ENCODE measurements at regions not wholly inside any gene's neighbourhood (a gene's known extent, or its start where the extent isn't known, plus 50 kb on each side); places are given as distances from the start of the nearest gene placed in this dataset.

- no peak overlapping the region for H3K27ac ChIP-seq
Measured at GRCh38 chr14:44420226-44420625, 86.9 kb downstream of the FSCB start.

GRCh38 chr14:44418856-44419255, 88.2 kb downstream of the FSCB start:
- Histone ChIP-seq H3K4me1 (no peaks in the 10 kb centered on the region), H3K27ac (no peak overlapping the region), H3K36me3 (no peaks in the 10 kb centered on the region), H3K9me3 (peaks cover 0 to 26% of the 10 kb centered on the region in 2 donors), H3K4me3 (no peak overlapping the region), H3K27me3 (no peaks in the 10 kb centered on the region)
- no peak for ATAC-seq
- no peak for DNase-seq
- no peak for TF ChIP-seq CTCF (IDR thresholded peaks at IDR 0.05)
- intact Hi-C loops (cut with DNase I), result no loop called here

More at GRCh38 chr14:44420226-44420625, 86.9 kb downstream of the FSCB start:
- Histone ChIP-seq H3K27me3 (no peaks in the 10 kb centered on the region), H3K36me3 (no peaks in the 10 kb centered on the region), H3K4me1 (no peaks in the 10 kb centered on the region), H3K4me3 (no peak overlapping the region), H3K9me3 (peaks cover 0 to 26% of the 10 kb centered on the region in 2 donors)
- no peak for TF ChIP-seq CTCF (IDR thresholded peaks at IDR 0.05)
- DNase-seq (peak in 1 of 4 donors; percentile 6), ATAC-seq (no peak)
- intact Hi-C loops (cut with DNase I), result no loop called here

- Histone ChIP-seq H3K4me1 (no peaks in the 10 kb centered on the region), H3K9me3 (peaks cover 0 to 24% of the 10 kb centered on the region in 2 donors), H3K4me3 (no peak overlapping the region), H3K27me3 (no peaks in the 10 kb centered on the region), H3K27ac (no peak overlapping the region), H3K36me3 (no peaks in the 10 kb centered on the region)
- TF ChIP-seq CTCF (IDR thresholded peaks at IDR 0.05), result no peak
- ATAC-seq (no peak), DNase-seq (no peak)
- intact Hi-C loops (cut with DNase I), result no loop called here
Measured at GRCh38 chr14:44417809-44418208, 89.3 kb downstream of the FSCB start.

GRCh38 chr14:44414646-44415045, 92.4 kb downstream of the FSCB start:
- DNase-seq (no peak), ATAC-seq (no peak)
- H3K4me1 ChIP-seq, result no peaks in the 10 kb centered on the region
- no peak for TF ChIP-seq CTCF (IDR thresholded peaks at IDR 0.05)
- peaks cover 0 to 17% of the 10 kb centered on the region in 2 donors for H3K9me3 ChIP-seq
- intact Hi-C loops (cut with DNase I), result no loop called here
- no peak overlapping the region for H3K27ac ChIP-seq
- no peaks in the 10 kb centered on the region for H3K27me3 ChIP-seq
- H3K4me3 ChIP-seq, result no peak overlapping the region
- H3K36me3 ChIP-seq, result no peaks in the 10 kb centered on the region

- no peaks in the 10 kb centered on the region for H3K36me3 ChIP-seq
- DNase-seq (no peak), ATAC-seq (no peak)
- H3K27me3 ChIP-seq, result no peaks in the 10 kb centered on the region
- no peak for TF ChIP-seq CTCF (IDR thresholded peaks at IDR 0.05)
- H3K4me1 ChIP-seq, result no peaks in the 10 kb centered on the region
- H3K27ac ChIP-seq, result no peak overlapping the region
- no peak overlapping the region for H3K4me3 ChIP-seq
- intact Hi-C loops (cut with DNase I), result no loop called here
- H3K9me3 ChIP-seq, result peaks cover 0 to 8% of the 10 kb centered on the region in 2 donors
Measured at GRCh38 chr14:44412858-44413569, 94.1 kb downstream of the FSCB start.
